HepG2 (cell line): ENCODE measurements at regions not wholly inside any gene's neighbourhood (a gene's known extent, or its start where the extent isn't known, plus 50 kb on each side); places are given as distances from the start of the nearest gene placed in this dataset.

Source experiments
- ATAC-seq: fragments of 200-7000 bp; cut with Tn5 transposase; 3 replicates; pipeline ENCODE4 v1.9.1; 2020; ENCODE audit warnings: mild to moderate bottlenecking, moderate library complexity
- BruUV-seq: library from RNA; stranded (reverse); fragments of 400-500 nt; replicated peaks from 2 replicates; lab custom pipeline; 2021; lab: Mats Ljungman, UMichigan
- CTCF ChIA-PET: fragments of 300-600 bp; formaldehyde crosslinking; extraction: SDS; loops from one replicate; lab custom pipeline; 2021; ENCODE audit warnings: low total read pairs, inconsistent platforms, low intra/inter-chr PET ratio; lab: Yijun Ruan, JAX
- POLR2A ChIA-PET: fragments of 350-600 bp; sonication (Branson Sonifier 250); formaldehyde crosslinking; loops from one replicate; lab custom pipeline; 2020; ENCODE audit warnings: antibody characterized with exemption, inconsistent platforms; lab: Yijun Ruan, JAX
- DNase-seq: peaks from one replicate; pipeline ENCODE4 v3.0.0-alpha.2; 2015; ENCODE audit warnings: low spot score
- FAIRE-seq: peaks from 3 replicates; lab custom pipeline; 2011; peaks lifted over from hg19 to GRCh38; lab: Jason Lieb, UNC
- H2AFZ ChIP-seq: one replicate; pipeline ENCODE4 v1.6.1; 2011; ENCODE audit warnings: low read length, inconsistent platforms
- H3K27ac ChIP-seq: fragments of 300-600 bp; 3 replicates; pipeline ENCODE4 v1.8.0; 2011; ENCODE audit warnings: mixed run types, mild to moderate bottlenecking, mixed read lengths, low read length, inconsistent platforms; ENCODE audit not compliant: insufficient read depth; ENCODE audit errors: extremely low read length
- H3K27me3 ChIP-seq, 2 experiments: fragments of 200-600 bp in 1 of 2; 2 replicates in 1 of 2; 3 replicates in 1 of 2; pipeline versions ENCODE4 v1.6.0 to v1.8.0; 2011; ENCODE audit warnings: low read length in 2 of 2, mild to moderate bottlenecking in 2 of 2, moderate library complexity in 2 of 2, inconsistent platforms in 1 of 2; ENCODE audit not compliant: insufficient read depth in 2 of 2, control insufficient read depth in 1 of 2
- H3K36me3 ChIP-seq, 2 experiments: fragments of 200-600 bp in 1 of 2; replicated peaks in 1 of 2; 2 replicates in 1 of 2; 3 replicates in 1 of 2; pipeline versions ENCODE4 v1.5.1 to v1.8.0; 2011; ENCODE audit warnings: low read length in 2 of 2, inconsistent platforms in 1 of 2; ENCODE audit not compliant: insufficient read depth in 2 of 2, control insufficient read depth in 1 of 2
- H3K4me1 ChIP-seq: 2 replicates; pipeline ENCODE4 v1.5.1; 2012; ENCODE audit warnings: low read length, inconsistent platforms; ENCODE audit not compliant: insufficient read depth
- H3K4me2 ChIP-seq: 2 replicates; pipeline ENCODE4 v1.6.0; 2011; ENCODE audit warnings: low read depth, low read length, inconsistent platforms
- H3K4me3 ChIP-seq, 3 experiments: fragments of 200-600 bp in 1 of 3; sonication (generic), shearing (Covaris generic) in 1 of 3; replicated peaks in 1 of 3; 2 replicates each; pipeline ENCODE4 v1.5.1; 2011 to 2016; ENCODE audit warnings: low read length in 3 of 3, inconsistent platforms in 2 of 3, low read depth in 2 of 3, mild to moderate bottlenecking in 2 of 3, control low read depth in 1 of 3, mixed read lengths in 1 of 3; ENCODE audit not compliant: insufficient read depth in 1 of 3
- H3K79me2 ChIP-seq: one replicate; pipeline ENCODE4 v1.6.1; 2011; ENCODE audit warnings: low read length, inconsistent platforms; ENCODE audit not compliant: insufficient read depth
- H3K9ac ChIP-seq: 2 replicates; pipeline ENCODE4 v1.6.0; 2011; ENCODE audit warnings: mild to moderate bottlenecking, low read depth, low read length, inconsistent platforms; ENCODE audit not compliant: insufficient read depth
- H3K9me3 ChIP-seq: 2 replicates; pipeline ENCODE4 v1.5.1; 2012; ENCODE audit warnings: mild to moderate bottlenecking, low read length
- H4K20me1 ChIP-seq: 2 replicates; pipeline ENCODE4 v1.6.0; 2011; ENCODE audit warnings: inconsistent platforms, mild to moderate bottlenecking, low read length, moderate library complexity; ENCODE audit not compliant: insufficient read depth
- ARNT2 ChIP-seq: sonication (generic); formaldehyde crosslinking; IDR thresholded peaks from 2 replicates; pipeline ENCODE4 v1.8.0; 2022; ENCODE audit warnings: mild to moderate bottlenecking, low read depth, missing genetic modification reagents, moderate library complexity
- BRF2 ChIP-seq: sonication (generic); formaldehyde crosslinking; IDR thresholded peaks from 2 replicates; pipeline ENCODE4 v1.8.1; 2022; ENCODE audit warnings: mild to moderate bottlenecking, missing genetic modification reagents
- CC2D1A ChIP-seq: sonication (generic); formaldehyde crosslinking; IDR thresholded peaks from 2 replicates; pipeline ENCODE4 v1.8.1; 2023; ENCODE audit warnings: mild to moderate bottlenecking, missing genetic modification reagents
- DNMT3B ChIP-seq: conservative IDR thresholded peaks from 2 replicates; pipeline ENCODE4 v1.6.1; 2016; ENCODE audit warnings: missing biosample characterization, control low read depth
- HOXA7 ChIP-seq: sonication (generic); formaldehyde crosslinking; IDR thresholded peaks from 2 replicates; pipeline ENCODE4 v1.8.1; 2022; ENCODE audit warnings: mild to moderate bottlenecking, missing genetic modification reagents, moderate library complexity
- MAZ ChIP-seq, 2 experiments: sonication (generic) in 1 of 2; formaldehyde crosslinking in 1 of 2; IDR thresholded peaks; 2 replicates each; pipeline versions ENCODE4 v1.5.0 to v1.6.1; 2012 to 2020; ENCODE audit warnings: low read depth in 2 of 2, mild to moderate bottlenecking in 2 of 2, borderline replicate concordance in 1 of 2, improper control_type of control experiment in 1 of 2, low read length in 1 of 2, missing genetic modification reagents in 1 of 2, moderate library complexity in 1 of 2
- NFAT5 ChIP-seq: sonication (generic); formaldehyde crosslinking; IDR thresholded peaks from 2 replicates; pipeline ENCODE4 v1.4.0; 2020; ENCODE audit warnings: missing genetic modification reagents
- NR2F2 ChIP-seq: IDR thresholded peaks from 2 replicates; pipeline ENCODE4 v1.6.1; 2012; ENCODE audit warnings: low read depth, inconsistent platforms, borderline replicate concordance
- PCBP2 ChIP-seq: fragments of 200-400 bp; formaldehyde crosslinking; optimal IDR thresholded peaks from 2 replicates; pipeline ENCODE3; 2018; ENCODE audit warnings: low read length, low read depth; ENCODE audit not compliant: poor library complexity, severe bottlenecking
- SETDB1 ChIP-seq: sonication (generic); formaldehyde crosslinking; IDR thresholded peaks from 2 replicates; pipeline ENCODE4 v1.5.1; 2020; ENCODE audit warnings: missing genetic modification reagents, mild to moderate bottlenecking, borderline replicate concordance
- ZNF180 ChIP-seq: sonication (generic); formaldehyde crosslinking; IDR thresholded peaks from 2 replicates; pipeline ENCODE4 v1.4.0; 2020; ENCODE audit warnings: low read depth, missing genetic modification reagents, borderline replicate concordance
- ZNF253 ChIP-seq: sonication (generic); formaldehyde crosslinking; IDR thresholded peaks from 2 replicates; pipeline ENCODE4 v1.8.0; 2022; ENCODE audit warnings: mild to moderate bottlenecking, missing genetic modification reagents, borderline replicate concordance
- ZNF335 ChIP-seq: sonication (generic); formaldehyde crosslinking; IDR thresholded peaks from 2 replicates; pipeline ENCODE4 v1.4.0; 2020; ENCODE audit warnings: missing genetic modification reagents
- ZNF781 ChIP-seq: sonication (generic); formaldehyde crosslinking; IDR thresholded peaks from 2 replicates; pipeline ENCODE4 v1.5.1; 2020; ENCODE audit warnings: borderline replicate concordance, mild to moderate bottlenecking, missing genetic modification reagents; ENCODE audit errors: not compliant biosample characterization
- ZNF816 ChIP-seq: sonication (generic); formaldehyde crosslinking; IDR thresholded peaks from 2 replicates; pipeline ENCODE4 v1.8.0; 2022; ENCODE audit warnings: missing genetic modification reagents, mild to moderate bottlenecking, borderline replicate concordance
- ZSCAN25 ChIP-seq: sonication (generic); formaldehyde crosslinking; IDR thresholded peaks from 2 replicates; pipeline ENCODE4 v1.8.0; 2022; ENCODE audit warnings: mild to moderate bottlenecking, missing genetic modification reagents
- WGBS: methylation state at CpG from one replicate; pipeline ENCODE4 v1.1.6; 2017; ENCODE audit warnings: low lambda C conversion rate; 5-methylcytosine and 5-hydroxymethylcytosine counted together
- in situ Hi-C: cut with HindIII; loops from 2 replicates; pipeline ENCODE4 v1.10.0; 2017; ENCODE audit warnings: low pct_unique_long_range_greater_than_20kb; ENCODE audit not compliant: extremely low pct_ligation_motif_present
- intact Hi-C: fragments of 100-400 bp; cut with micrococcal nuclease; formaldehyde crosslinking; loops from one replicate; pipeline ENCODE4 v1.10.0; 2022; ENCODE audit not compliant: unreplicated experiment
- TF ChIP-seq, protein P1 (sequence below): sonication (generic); formaldehyde crosslinking; IDR thresholded peaks from 2 replicates; pipeline ENCODE4 v1.5.1; 2020; ENCODE audit warnings: missing genetic modification reagents, mild to moderate bottlenecking, borderline replicate concordance

DNA sequence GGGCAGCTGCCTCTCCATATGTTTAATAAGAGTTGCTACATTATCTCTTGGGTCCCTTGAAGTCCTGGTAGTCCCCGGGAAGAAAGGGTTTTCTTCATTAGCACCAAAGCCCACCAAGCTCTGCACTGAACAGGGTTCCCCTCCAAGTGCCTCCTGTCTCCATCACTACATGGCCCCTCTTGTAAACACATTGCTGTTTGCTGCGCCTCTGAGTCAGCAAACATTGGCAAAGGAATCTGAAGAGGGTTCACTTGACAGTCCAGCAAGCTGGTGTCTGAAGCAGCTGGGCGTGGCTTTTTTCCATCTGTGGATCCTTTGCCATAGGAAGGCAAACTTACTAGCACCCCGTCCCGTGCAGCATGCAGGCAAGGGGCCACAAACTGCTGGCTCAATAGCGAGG is 82.8 kb downstream of the TEX51 start:
- intact Hi-C loops (loop anchor here (2.0 kb wide), 1 partner anchor 15 kb away; no protein-coding TSS in a partner anchor), in situ Hi-C loops (no loop called here)
- ATAC-seq (peak; percentile 73), DNase-seq (peak; percentile 41), FAIRE-seq (no peak)
- WGBS: 6% methylated on average over 6 of the region's 6 CpGs
- no peaks in the 10 kb centered on the region for H3K36me3 ChIP-seq
- no peaks in the 10 kb centered on the region for H3K27me3 ChIP-seq
- no peak overlapping the region for H2AFZ ChIP-seq
- BruUV-seq: no TSS peak
- no peaks in the 10 kb centered on the region for H3K9me3 ChIP-seq
- H3K9ac ChIP-seq: no peak overlapping the region
- no peaks in the 10 kb centered on the region for H3K79me2 ChIP-seq
- H3K4me1 ChIP-seq: peaks cover 61% of the 10 kb centered on the region
- H3K27ac ChIP-seq: peak overlapping the region; percentile 10
- ChIA-PET POLR2A (interaction anchor here (1.0 to 1.7 kb wide), 2 partner anchors 9 to 15 kb away, joined by 8 to 16 read pairs; no protein-coding TSS in a partner anchor), CTCF (no interaction called here)
- no peaks in the 10 kb centered on the region for H4K20me1 ChIP-seq
- 0 out of 6 replicates have a peak overlapping the region, but pooled peaks of 1 of the 3 experiments have one; percentile 2 for H3K4me3 ChIP-seq
- peak overlapping the region; percentile 51 for H3K4me2 ChIP-seq
- TF ChIP-seq MAZ (IDR thresholded peaks at IDR 0.05; ENCODE audit: borderline replicate concordance, low read depth, low read length) (no peak), MAZ (CRISPR knock-in tag; IDR thresholded peaks at IDR 0.05; ENCODE audit: low read depth) (no peak), ZNF816 (CRISPR knock-in tag) (no peak), HOXA7 (CRISPR knock-in tag) (no peak), DNMT3B (no peak), ZNF781 (CRISPR knock-in tag) (no peak), SETDB1 (CRISPR knock-in tag) (no peak), ARNT2 (no peak), ZNF335 (no peak), ZSCAN25 (CRISPR knock-in tag) (no peak), CC2D1A (no peak), NR2F2 (0 out of 2 replicates have a peak, but pooled peaks have one; percentile 29), NFAT5 (CRISPR knock-in tag) (no peak), ZNF253 (CRISPR knock-in tag) (no peak), ZNF180 (CRISPR knock-in tag) (no peak), PCBP2 (no peak), BRF2 (CRISPR knock-in tag) (no peak)
- TF ChIP-seq, protein P1, sequence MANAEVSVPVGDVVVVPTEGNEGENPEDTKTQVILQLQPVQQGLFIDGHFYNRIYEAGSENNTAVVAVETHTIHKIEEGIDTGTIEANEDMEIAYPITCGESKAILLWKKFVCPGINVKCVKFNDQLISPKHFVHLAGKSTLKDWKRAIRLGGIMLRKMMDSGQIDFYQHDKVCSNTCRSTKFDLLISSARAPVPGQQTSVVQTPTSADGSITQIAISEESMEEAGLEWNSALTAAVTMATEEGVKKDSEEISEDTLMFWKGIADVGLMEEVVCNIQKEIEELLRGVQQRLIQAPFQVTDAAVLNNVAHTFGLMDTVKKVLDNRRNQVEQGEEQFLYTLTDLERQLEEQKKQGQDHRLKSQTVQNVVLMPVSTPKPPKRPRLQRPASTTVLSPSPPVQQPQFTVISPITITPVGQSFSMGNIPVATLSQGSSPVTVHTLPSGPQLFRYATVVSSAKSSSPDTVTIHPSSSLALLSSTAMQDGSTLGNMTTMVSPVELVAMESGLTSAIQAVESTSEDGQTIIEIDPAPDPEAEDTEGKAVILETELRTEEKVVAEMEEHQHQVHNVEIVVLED (CRISPR knock-in tag): no peak
